ENCODE measurements at regions not wholly inside any gene's neighbourhood (a gene's known extent, or its start where the extent isn't known, plus 50 kb on each side); places are given as distances from the start of the nearest gene placed in this dataset.
"Not testable (repeated sequence)": the region's sequence is repeated elsewhere in the genome, so short reads cannot be mapped to it uniquely, and the experiment has no call there.

DNA sequence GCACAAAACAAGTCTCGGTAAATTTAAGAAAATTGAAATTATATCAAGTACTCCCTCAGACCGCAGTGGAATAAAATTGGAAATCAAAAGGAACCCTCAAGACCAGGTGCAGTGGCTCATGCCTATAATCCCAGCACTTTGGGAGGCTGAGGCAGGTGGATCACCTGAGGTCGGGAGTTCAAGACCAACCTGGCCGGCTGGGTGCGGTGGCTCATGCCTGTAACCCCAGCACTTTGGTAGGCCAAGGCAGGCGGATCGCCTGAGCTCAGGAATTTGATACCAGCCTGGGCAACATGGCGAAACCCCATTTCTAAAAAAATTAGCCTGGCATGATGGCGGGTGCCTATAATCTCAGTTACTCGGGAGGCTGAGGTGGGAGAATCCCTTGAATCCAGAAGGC lies 135.7 kb upstream of the RAG2 start:
- TF ChIP-seq EP300, CTCF, POLR2A (IDR thresholded peaks at IDR 0.05): not testable (repeated sequence)

Measured in stomach (tissue), 4 donors.